HG03442 (cell line): ENCODE measurements at regions not wholly inside any gene's neighbourhood (a gene's known extent, or its start where the extent isn't known, plus 50 kb on each side); places are given as distances from the start of the nearest gene placed in this dataset.
"Not testable (repeated sequence)": the region's sequence is repeated elsewhere in the genome, so short reads cannot be mapped to it uniquely, and the experiment has no call there.

Experiments used
- ATAC-seq: cut with Tn5 transposase; IDR thresholded peaks from one replicate; pipeline ENCODE4 v1.9.1; 2021; ENCODE audit warnings: mild to moderate bottlenecking, moderate library complexity; ENCODE audit not compliant: unreplicated experiment

DNA sequence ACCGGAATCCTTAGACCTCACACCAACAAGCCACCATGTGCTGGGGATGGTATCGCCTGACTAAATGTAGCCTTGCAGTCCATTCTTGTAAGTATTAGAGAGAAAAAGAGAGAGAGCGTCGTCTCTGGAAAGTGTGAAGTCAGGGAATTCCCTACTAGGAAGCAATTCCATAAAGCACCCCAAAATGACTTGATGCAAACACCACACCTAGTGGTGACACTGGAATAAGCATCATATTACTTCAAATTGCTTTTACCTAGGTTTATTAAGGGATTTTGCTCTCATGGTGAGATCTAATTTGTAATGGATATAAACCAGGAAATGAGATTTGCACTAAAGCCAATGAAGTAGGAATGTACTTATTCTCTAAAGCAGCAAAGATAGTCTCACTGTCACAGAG is 111.4 kb upstream of the METTL9 start:
- not testable (repeated sequence) for ATAC-seq

DNA sequence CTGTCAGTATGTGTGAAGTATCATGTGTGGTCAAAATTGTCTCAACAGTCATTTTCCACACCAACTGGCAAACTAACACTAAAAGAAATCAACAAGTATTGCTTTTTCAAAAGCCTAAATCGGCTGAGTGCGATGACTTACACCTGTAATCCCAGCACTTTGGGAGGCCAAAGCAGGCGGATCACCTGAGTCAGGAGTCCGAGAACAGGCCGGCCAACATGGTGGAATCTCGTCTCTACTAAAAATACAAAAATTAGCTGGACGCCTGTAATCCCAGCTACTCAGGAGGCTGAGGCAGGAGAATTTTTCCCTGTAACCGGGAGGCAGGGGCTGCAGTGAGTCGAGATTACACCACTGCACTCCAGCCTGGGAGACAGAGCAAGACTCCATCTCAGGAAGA is 100.3 kb upstream of the METTL9 start:
- ATAC-seq, result not testable (repeated sequence)

DNA sequence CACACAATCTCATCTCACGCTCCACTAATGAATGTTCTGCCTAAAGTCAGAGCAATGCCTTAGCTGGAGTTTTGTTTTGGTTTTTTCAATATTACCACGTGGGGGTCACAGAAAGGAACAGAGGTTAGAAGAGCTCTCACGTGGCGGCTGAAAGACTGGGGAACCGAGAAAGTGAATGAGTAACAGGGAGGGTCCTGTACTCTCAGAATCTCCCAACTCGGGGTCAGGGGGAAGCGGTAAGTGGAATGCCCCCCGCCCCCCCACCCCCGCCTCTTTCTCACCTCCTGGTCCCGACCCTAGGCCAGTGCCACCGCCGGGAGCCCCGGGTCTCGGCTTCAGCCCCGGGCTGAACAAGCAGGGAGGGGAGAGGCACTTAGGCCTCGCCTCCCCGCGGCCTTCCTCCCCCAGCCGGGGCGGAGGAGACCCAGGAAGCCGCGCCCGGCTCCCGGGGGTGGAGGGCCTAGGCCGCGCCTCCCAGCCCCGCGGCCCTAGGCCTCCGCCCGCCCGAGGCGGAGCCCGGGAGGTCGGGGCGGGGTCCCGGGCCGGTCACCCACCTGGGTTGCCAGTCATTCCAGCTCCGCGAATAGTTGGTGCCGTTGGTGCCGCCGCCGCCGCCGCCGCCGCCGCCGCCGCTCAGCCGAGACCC is 98.0 kb upstream of the METTL9 start:
- ATAC-seq, result peak; percentile 41

- ATAC-seq, result peak; percentile 80
Measured at GRCh38 chr16:21501869-21502667, 97.3 kb upstream of the METTL9 start.

GRCh38 chr16:21503574-21503920 is 95.8 kb upstream of the METTL9 start:
- ATAC-seq, result not testable (repeated sequence)

GRCh38 chr16:21503941-21504832 is 95.2 kb upstream of the METTL9 start:
- ATAC-seq, result not testable (repeated sequence)

GRCh38 chr16:21505751-21506520 is 93.4 kb upstream of the METTL9 start:
- ATAC-seq, result not testable (repeated sequence)

GRCh38 chr16:21506857-21507456 is 92.4 kb upstream of the METTL9 start:
- ATAC-seq, result peak; percentile 28

DNA sequence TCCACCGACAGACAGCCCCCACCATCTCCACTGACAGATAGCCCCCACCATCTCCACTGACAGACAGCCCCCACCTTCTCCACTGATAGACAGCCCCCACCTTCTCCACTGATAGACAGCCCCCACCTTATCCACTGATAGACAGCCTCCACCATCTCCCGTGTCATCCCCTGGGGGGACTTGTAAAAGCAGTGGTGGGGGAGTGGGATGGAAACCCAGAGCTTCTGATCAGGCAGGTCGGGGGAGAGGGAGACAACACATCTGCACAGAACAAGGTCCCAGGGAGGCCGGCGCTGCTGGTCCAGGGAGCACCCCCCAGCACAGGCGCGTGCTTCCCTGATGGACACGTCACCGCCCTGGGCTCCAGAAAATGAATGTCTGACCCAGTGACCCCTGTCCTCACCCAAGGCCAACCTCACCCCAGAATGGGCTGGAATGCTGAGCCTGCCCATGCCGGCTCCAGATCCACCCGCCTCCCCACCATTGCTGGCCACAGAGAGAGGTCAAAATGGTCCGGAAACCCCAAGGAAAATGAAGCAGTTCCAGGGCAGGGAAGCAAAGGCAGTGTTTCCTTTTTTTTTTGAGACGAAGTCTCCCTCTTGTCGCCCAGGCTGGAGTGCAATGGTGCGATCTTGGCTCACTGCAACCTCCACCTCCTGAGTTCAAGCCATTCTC is 91.6 kb upstream of the METTL9 start:
- not testable (repeated sequence) for ATAC-seq

- ATAC-seq, result not testable (repeated sequence)
Measured at GRCh38 chr16:21508661-21509436, 90.5 kb upstream of the METTL9 start.

- ATAC-seq, result not testable (repeated sequence)
Measured at GRCh38 chr16:21509437-21510086, 89.8 kb upstream of the METTL9 start.

- ATAC-seq, result not testable (repeated sequence)
Measured at GRCh38 chr16:21510869-21511255, 88.5 kb upstream of the METTL9 start.

- not testable (repeated sequence) for ATAC-seq
Measured at GRCh38 chr16:21511315-21512210, 87.8 kb upstream of the METTL9 start.

- not testable (repeated sequence) for ATAC-seq
Measured at GRCh38 chr16:21512280-21513192, 86.8 kb upstream of the METTL9 start.

- ATAC-seq, result not testable (repeated sequence)
Measured at GRCh38 chr16:21513337-21513741, 86.0 kb upstream of the METTL9 start.

GRCh38 chr16:21513812-21514473 is 85.4 kb upstream of the METTL9 start:
- ATAC-seq, result not testable (repeated sequence)
